ENCODE measurements at regions not wholly inside any gene's neighbourhood (a gene's known extent, or its start where the extent isn't known, plus 50 kb on each side); places are given as distances from the start of the nearest gene placed in this dataset.

GRCh38 chr5:175109058-175109755 is 334.8 kb downstream of the DRD1 start:
- Histone ChIP-seq H3K36me3 (no peaks in the 10 kb centered on the region), H3K9me3 (ENCODE audit: severe bottlenecking) (peaks cover 3% of the 10 kb centered on the region), H3K27ac (no peak overlapping the region), H3K27me3 (ENCODE audit: insufficient read depth, low read depth, severe bottlenecking) (peaks cover 45% of the 10 kb centered on the region), H3K4me3 (ENCODE audit: low read depth, low read length) (no peak overlapping the region)
- TF ChIP-seq CTCF (IDR thresholded peaks at IDR 0.05; ENCODE audit: low read depth, low read length) = no peak
- DNase-seq = no peak

GRCh38 chr5:175107865-175108264 is 336.1 kb downstream of the DRD1 start:
- H3K9me3 ChIP-seq (ENCODE audit: severe bottlenecking) = peaks cover 3% of the 10 kb centered on the region
- no peak overlapping the region for H3K4me3 ChIP-seq (ENCODE audit: low read depth, low read length)
- H3K27me3 ChIP-seq (ENCODE audit: insufficient read depth, low read depth, severe bottlenecking) = peaks cover 49% of the 10 kb centered on the region
- no peak for DNase-seq
- H3K36me3 ChIP-seq = no peaks in the 10 kb centered on the region
- no peak for TF ChIP-seq CTCF (IDR thresholded peaks at IDR 0.05; ENCODE audit: low read depth, low read length)
- no peak overlapping the region for H3K27ac ChIP-seq

GRCh38 chr5:175107028-175107588 is 336.9 kb downstream of the DRD1 start:
- Histone ChIP-seq H3K27ac (no peak overlapping the region), H3K36me3 (no peaks in the 10 kb centered on the region), H3K4me3 (ENCODE audit: low read depth, low read length) (no peak overlapping the region), H3K27me3 (ENCODE audit: insufficient read depth, low read depth, severe bottlenecking) (peaks cover 47% of the 10 kb centered on the region), H3K9me3 (ENCODE audit: severe bottlenecking) (peaks cover 3% of the 10 kb centered on the region)
- no peak for DNase-seq
- no peak for TF ChIP-seq CTCF (IDR thresholded peaks at IDR 0.05; ENCODE audit: low read depth, low read length)

- Histone ChIP-seq H3K27ac (no peak overlapping the region), H3K4me3 (ENCODE audit: low read depth, low read length) (no peak overlapping the region), H3K36me3 (no peaks in the 10 kb centered on the region), H3K27me3 (ENCODE audit: insufficient read depth, low read depth, severe bottlenecking) (peaks cover 49% of the 10 kb centered on the region), H3K9me3 (ENCODE audit: severe bottlenecking) (peaks cover 3% of the 10 kb centered on the region)
- DNase-seq = no peak
- no peak for TF ChIP-seq CTCF (IDR thresholded peaks at IDR 0.05; ENCODE audit: low read depth, low read length)
These were observed 339.3 kb downstream of the DRD1 start for GRCh38 chr5:175104677-175105076.

GRCh38 chr5:175103746-175104145 is 340.2 kb downstream of the DRD1 start:
- no peak for TF ChIP-seq CTCF (IDR thresholded peaks at IDR 0.05; ENCODE audit: low read depth, low read length)
- no peaks in the 10 kb centered on the region for H3K36me3 ChIP-seq
- no peak overlapping the region for H3K27ac ChIP-seq

GRCh38 chr5:175102717-175103116 is 341.3 kb downstream of the DRD1 start:
- no peak for DNase-seq
- H3K27me3 ChIP-seq (ENCODE audit: insufficient read depth, low read depth, severe bottlenecking) = peaks cover 59% of the 10 kb centered on the region
- H3K4me3 ChIP-seq (ENCODE audit: low read depth, low read length) = no peak overlapping the region
- no peak overlapping the region for H3K27ac ChIP-seq
- H3K36me3 ChIP-seq = no peaks in the 10 kb centered on the region
- no peaks in the 10 kb centered on the region for H3K9me3 ChIP-seq (ENCODE audit: severe bottlenecking)
- no peak for TF ChIP-seq CTCF (IDR thresholded peaks at IDR 0.05; ENCODE audit: low read depth, low read length)

More at GRCh38 chr5:175103746-175104145, 340.2 kb downstream of the DRD1 start:
- no peak overlapping the region for H3K4me3 ChIP-seq (ENCODE audit: low read depth, low read length)
- peaks cover 58% of the 10 kb centered on the region for H3K27me3 ChIP-seq (ENCODE audit: insufficient read depth, low read depth, severe bottlenecking)
- no peak for DNase-seq
- H3K9me3 ChIP-seq (ENCODE audit: severe bottlenecking) = no peaks in the 10 kb centered on the region
